ENCODE measurements at regions not wholly inside any gene's neighbourhood (a gene's known extent, or its start where the extent isn't known, plus 50 kb on each side); places are given as distances from the start of the nearest gene placed in this dataset.

DNA sequence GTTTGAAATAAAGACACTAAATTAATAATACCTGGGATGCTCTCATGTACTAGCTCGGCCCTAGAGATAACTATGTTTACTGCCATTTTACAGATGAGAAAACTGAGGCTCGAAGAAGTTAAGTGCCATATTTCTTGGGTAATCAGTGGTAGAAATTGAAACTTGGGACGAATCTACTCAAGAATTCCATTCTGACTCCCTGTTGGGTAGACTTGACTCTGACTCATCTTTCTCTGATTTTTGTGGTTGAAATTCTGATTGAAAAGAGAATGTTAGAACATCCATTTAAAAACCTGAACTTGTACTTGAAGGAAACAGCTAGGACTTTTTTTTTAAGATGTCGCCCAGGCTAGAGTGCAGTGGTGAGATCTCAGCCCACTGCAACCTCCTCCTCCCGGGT, 50.1 kb upstream of the NSUN7 start:
- H3K4me3 ChIP-seq = no peak overlapping the region
- peaks cover 0 to 5% of the 10 kb centered on the region in 2 experiments; a peak in 3 of 5 replicates for H3K27me3 ChIP-seq (ENCODE audit: control insufficient read depth in 2 of 2, insufficient read depth in 2 of 2, low read length in 2 of 2)
- ATAC-seq = no peak
- no peaks in the 10 kb centered on the region for H3K9me3 ChIP-seq (replicated peaks; ENCODE audit: control insufficient read depth, insufficient read depth, low read depth, low read length)
- no peak overlapping the region for H3K9ac ChIP-seq (ENCODE audit: insufficient read depth in 1 of 2, low read depth in 2 of 2, low read length in 2 of 2)
- ChIA-PET POLR2A (no interaction called here), CTCF (ENCODE audit: low intra/inter-chr PET ratio) (no interaction called here)
- TF ChIP-seq GATAD2B (IDR thresholded peaks at IDR 0.05; ENCODE audit: borderline replicate concordance) = no peak
- peak; percentile 78 for TF ChIP-seq RBM25 (IDR thresholded peaks at IDR 0.05; ENCODE audit: low read depth, low read length, severe bottlenecking)
- TF ChIP-seq ADNP (tag; IDR thresholded peaks at IDR 0.05) = 0 out of 2 replicates have a peak, but pooled peaks have one; percentile 43
- in situ Hi-C loops (cut with MboI) (no loop called here), intact Hi-C loops (cut with micrococcal nuclease) (no loop called here)
- no peak overlapping the region for H3K4me2 ChIP-seq (ENCODE audit: insufficient read depth, low read length)
- H3K79me2 ChIP-seq (ENCODE audit: control insufficient read depth, insufficient read depth, low read length) = no peaks in the 10 kb centered on the region
- H4K20me1 ChIP-seq (replicated peaks; ENCODE audit: control insufficient read depth, insufficient read depth, low read length) = no peaks in the 10 kb centered on the region
- DNase-seq (ENCODE audit: extremely low read depth in 1 of 4, low spot score in 3 of 4) = no peak
- no peak overlapping the region for H3K27ac ChIP-seq (ENCODE audit: extremely low read depth, low read depth, low read length)
- H3K4me1 ChIP-seq (replicated peaks in 1 of 2; ENCODE audit: control insufficient read depth in 2 of 2, insufficient read depth in 2 of 2, low read length in 2 of 2) = no peaks in the 10 kb centered on the region
- no peaks in the 10 kb centered on the region for H3K9me1 ChIP-seq (ENCODE audit: control insufficient read depth, insufficient read depth, low read length)
- no peaks in the 10 kb centered on the region for H3K36me3 ChIP-seq (ENCODE audit: control insufficient read depth, insufficient read depth, low read length)
- no TSS peak for BruUV-seq (replicated peaks)
- WGBS (ENCODE audit: insufficient coverage, low coverage, missing lambda C conversion rate) = 2% methylated on average over 5 of the region's 5 CpGs
- no peak for FAIRE-seq
- no peak overlapping the region for H2AFZ ChIP-seq (ENCODE audit: low read depth, low read length)

Measured in K562 (cell line).